ENCODE measurements at regions not wholly inside any gene's neighbourhood (a gene's known extent, or its start where the extent isn't known, plus 50 kb on each side); places are given as distances from the start of the nearest gene placed in this dataset.

- no peak for TF ChIP-seq CTCF (IDR thresholded peaks at IDR 0.05)
- TF ChIP-seq EP300 (IDR thresholded peaks at IDR 0.05), result no peak
- TF ChIP-seq POLR2A (IDR thresholded peaks at IDR 0.05), result no peak
- TF ChIP-seq POLR2AphosphoS5 (IDR thresholded peaks at IDR 0.05), result no peak
Observed at GRCh38 chr2:41851554-41851953, 196.3 kb upstream of the PKDCC start.
